ENCODE measurements at regions not wholly inside any gene's neighbourhood (a gene's known extent, or its start where the extent isn't known, plus 50 kb on each side); places are given as distances from the start of the nearest gene placed in this dataset.

DNA sequence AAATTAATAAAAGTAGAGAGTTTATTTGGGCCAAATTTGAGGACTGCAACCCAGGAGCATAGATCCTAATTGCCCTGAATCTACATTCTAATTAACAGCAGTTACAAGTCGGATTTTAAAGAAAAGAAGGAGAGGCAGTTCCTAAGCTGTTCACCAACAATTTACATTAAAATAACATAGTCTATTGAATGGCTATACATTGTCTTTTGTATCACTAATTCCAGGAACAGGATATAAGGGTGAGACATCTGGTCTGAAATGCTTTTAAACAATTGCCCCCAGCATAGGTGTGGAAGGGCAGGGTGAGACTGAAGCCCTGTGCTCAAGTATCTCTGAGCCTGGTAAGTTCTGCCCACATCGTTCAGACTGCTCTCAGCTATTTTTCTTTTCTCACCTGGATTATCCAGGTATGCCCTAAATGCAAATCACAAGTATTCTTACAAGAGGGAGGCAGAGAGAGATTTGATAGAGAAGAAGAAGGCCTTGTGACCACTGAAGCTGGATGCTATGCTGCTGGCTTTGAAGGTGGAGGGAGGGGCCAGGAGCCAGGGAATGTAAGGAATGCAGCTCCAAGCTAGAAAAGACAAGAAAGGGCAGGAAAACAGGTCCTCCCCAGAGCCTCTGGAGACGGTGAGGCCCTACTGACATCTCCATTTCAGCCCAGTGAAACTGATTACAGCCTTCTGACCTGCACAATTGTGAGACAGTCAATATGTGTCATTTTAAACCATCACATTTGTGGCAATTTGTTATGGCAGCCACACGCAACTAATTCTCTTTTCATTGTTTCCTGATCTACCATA, 189.4 kb upstream of the ARL4C start:
- Histone ChIP-seq H2BK15ac (ENCODE audit: low read length) (no peak overlapping the region), H3K56ac (replicated peaks; ENCODE audit: insufficient read length, low read depth, low read length) (no peak overlapping the region), H3K9me3 (ENCODE audit: insufficient read depth in 2 of 2, low read depth in 1 of 2, low read length in 1 of 2) (no peaks in the 10 kb centered on the region), H4K8ac (ENCODE audit: extremely low read depth, insufficient read depth, low read length) (no peak overlapping the region), H3K79me2 (ENCODE audit: control insufficient read depth in 1 of 2, insufficient read depth in 2 of 2, low read length in 2 of 2) (no peaks in the 10 kb centered on the region), H4K5ac (ENCODE audit: insufficient read length, low read depth, low read length) (peak overlapping the region; percentile 97), H2BK20ac (ENCODE audit: low read length) (peak overlapping the region; percentile 84; the same call in 1 of the 2 replicates), H3K27me3 (replicated peaks in 1 of 4; ENCODE audit: control insufficient read depth in 3 of 4, extremely low read depth in 1 of 4, insufficient read depth in 3 of 4, low read length in 3 of 4) (no peaks in the 10 kb centered on the region), H2AFZ (ENCODE audit: low read length) (no peak overlapping the region), H3K4me3 (ENCODE audit: extremely low read depth in 1 of 4, insufficient read depth in 2 of 4, low read depth in 3 of 4, low read length in 4 of 4) (peak overlapping the region in 1 of 4 experiments; percentile 25; a peak in 2 of 8 replicates), H3K14ac (ENCODE audit: insufficient read length) (no peak overlapping the region), H3K27ac (ENCODE audit: low read depth, low read length) (peak overlapping the region; percentile 50), H2BK12ac (ENCODE audit: low read depth, low read length) (no peak overlapping the region; the same call in 1 of the 2 replicates), H3K9ac (replicated peaks in 1 of 4; ENCODE audit: extremely low read depth in 1 of 4, low read depth in 3 of 4, low read length in 3 of 4) (peak overlapping the region in 1 of 4 experiments; percentile 43; a peak in 1 of 7 replicates), H2AK5ac (ENCODE audit: low read depth, low read length) (no peak overlapping the region; the same call in 1 of the 2 replicates), H3K4ac (replicated peaks; ENCODE audit: insufficient read length, low read depth, low read length) (no peak overlapping the region), H3K18ac (ENCODE audit: extremely low read depth, low read length) (peak overlapping the region; percentile 62; the same call in 1 of the 2 replicates), H3K4me1 (replicated peaks in 1 of 4; ENCODE audit: control insufficient read depth in 3 of 4, insufficient read depth in 4 of 4, low read length in 3 of 4) (peaks cover 3 to 24% (median 14%) of the 10 kb centered on the region in 4 experiments; a peak in 6 of 7 replicates), H3K4me2 (ENCODE audit: insufficient read depth in 1 of 2, low read depth in 2 of 2, low read length in 2 of 2) (peak overlapping the region; percentile 40 to 55), H2BK5ac (ENCODE audit: low read depth, low read length) (peak overlapping the region; percentile 88), H3K23ac (ENCODE audit: insufficient read length) (no peak overlapping the region), H2BK120ac (replicated peaks; ENCODE audit: low read depth, low read length) (peak overlapping the region; percentile 25), H3K79me1 (ENCODE audit: low read depth, low read length) (no peaks in the 10 kb centered on the region), H3K23me2 (ENCODE audit: low read depth, low read length) (peaks cover 9% of the 10 kb centered on the region; the same call in 1 of the 2 replicates), H4K91ac (replicated peaks; ENCODE audit: insufficient read length, low read length) (peak overlapping the region; percentile 25), H4K20me1 (replicated peaks in 1 of 2; ENCODE audit: control insufficient read depth in 1 of 2, insufficient read depth in 2 of 2, low read length in 2 of 2) (peaks cover 0 to 4% of the 10 kb centered on the region in 2 experiments), H3K36me3 (ENCODE audit: control insufficient read depth in 2 of 4, insufficient read depth in 4 of 4, low read length in 3 of 4) (no peaks in the 10 kb centered on the region)
- 9% methylated on average over 4 of the region's 4 CpGs; no CpG with 5 or more reads in 1 of the 2 experiments for WGBS, 2 experiments (ENCODE audit: extremely low coverage in 1 of 2, insufficient coverage in 1 of 2, insufficient read length in 1 of 2, insufficient replicate concordance in 2 of 2, low coverage in 1 of 2, low lambda C conversion rate in 2 of 2, missing lambda C conversion rate in 1 of 2)
- peak; percentile 99 for FAIRE-seq
- DNase-seq (ENCODE audit: low read depth in 1 of 2, low spot score in 2 of 2) = peak; percentile 58 to 78
- ChIA-PET CTCF (ENCODE audit: partially characterized antibody) (interaction anchor here (0.7 to 1.3 kb wide), 3 partner anchors 18 to 204 kb away, joined by 3 to 6 read pairs (median 3); no protein-coding TSS in a partner anchor), POLR2A (ENCODE audit: partially characterized antibody) (interaction anchor here (0.9 to 1.3 kb wide), 3 partner anchors 9 to 15 kb away, joined by 3 to 5 read pairs (median 4); no protein-coding TSS in a partner anchor)
- TF ChIP-seq SIRT6 (IDR thresholded peaks at IDR 0.05; ENCODE audit: low read length) (no peak), POLR2AphosphoS5 (IDR thresholded peaks at IDR 0.05; ENCODE audit: low read depth, low read length) (0 out of 2 replicates have a peak, but pooled peaks have one; percentile 22), CBX8 (IDR thresholded peaks at IDR 0.05; ENCODE audit: borderline replicate concordance, low read depth, low read length) (no peak), CREB1 (IDR thresholded peaks at IDR 0.05) (no peak), E2F6 (IDR thresholded peaks at IDR 0.05) (no peak), POLR2A (IDR thresholded peaks at IDR 0.05; ENCODE audit: control extremely low read depth in 1 of 2, low read depth in 2 of 2, low read length in 2 of 2) (0 out of 3 replicates have a peak, but pooled peaks of 1 of the 2 experiments have one; percentile 30), TEAD4 (IDR thresholded peaks at IDR 0.05; ENCODE audit: low read depth, low read length) (peak; percentile 99), ATF2 (IDR thresholded peaks at IDR 0.05; ENCODE audit: low read length) (no peak), YY1 (IDR thresholded peaks at IDR 0.05; ENCODE audit: low read depth, low read length) (peak; percentile 75; the same call in 1 of the 2 replicates), NRF1 (IDR thresholded peaks at IDR 0.05; ENCODE audit: low read depth, low read length) (no peak)
